ENCODE measurements at regions not wholly inside any gene's neighbourhood (a gene's known extent, or its start where the extent isn't known, plus 50 kb on each side); places are given as distances from the start of the nearest gene placed in this dataset.
"Not testable (repeated sequence)": the region's sequence is repeated elsewhere in the genome, so short reads cannot be mapped to it uniquely, and the experiment has no call there.

DNA sequence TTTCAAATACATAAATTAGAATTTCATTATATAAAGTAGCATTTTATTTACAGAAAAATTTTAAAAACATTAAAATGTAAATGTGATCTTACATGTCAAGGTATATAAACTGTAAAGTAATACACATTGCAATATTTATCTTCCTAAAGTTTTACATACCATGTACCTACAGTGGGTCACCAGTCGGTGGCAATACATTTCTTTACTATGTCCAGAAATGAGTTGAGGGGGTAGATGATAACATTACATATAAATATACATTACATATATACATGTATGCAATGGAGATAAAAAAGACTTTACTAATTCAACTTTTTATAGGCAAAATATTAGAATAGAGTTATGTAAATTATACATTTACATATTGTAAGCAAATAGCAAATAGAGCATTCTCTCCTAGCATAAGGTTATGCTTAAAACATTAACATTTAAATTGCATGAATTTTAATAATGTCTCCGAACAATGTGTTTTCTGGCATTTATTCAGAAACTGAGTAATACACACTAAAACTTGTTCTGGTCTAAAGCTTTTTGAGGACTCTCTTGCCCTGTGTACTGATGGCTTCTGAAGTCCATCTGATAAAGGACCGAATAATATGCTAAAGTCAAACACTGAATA, 93.3 kb upstream of the NLGN1 start:
- Histone ChIP-seq H3K9me3 (no peaks in the 10 kb centered on the region), H3K36me3 (no peaks in the 10 kb centered on the region), H3K4me1 (no peaks in the 10 kb centered on the region), H3K27ac (no peak overlapping the region), H3K4me3 (no peak overlapping the region), H3K27me3 (no peaks in the 10 kb centered on the region)
- intact Hi-C loops (cut with DNase I): no loop called here
- 57 to 90% (median 80%) methylated on average over 3 of the region's 3 CpGs for WGBS, 4 donors
- DNase-seq (no peak), ATAC-seq (no peak)
- TF ChIP-seq POLR2A (IDR thresholded peaks at IDR 0.05) (no peak), CTCF (IDR thresholded peaks at IDR 0.05) (no peak)

DNA sequence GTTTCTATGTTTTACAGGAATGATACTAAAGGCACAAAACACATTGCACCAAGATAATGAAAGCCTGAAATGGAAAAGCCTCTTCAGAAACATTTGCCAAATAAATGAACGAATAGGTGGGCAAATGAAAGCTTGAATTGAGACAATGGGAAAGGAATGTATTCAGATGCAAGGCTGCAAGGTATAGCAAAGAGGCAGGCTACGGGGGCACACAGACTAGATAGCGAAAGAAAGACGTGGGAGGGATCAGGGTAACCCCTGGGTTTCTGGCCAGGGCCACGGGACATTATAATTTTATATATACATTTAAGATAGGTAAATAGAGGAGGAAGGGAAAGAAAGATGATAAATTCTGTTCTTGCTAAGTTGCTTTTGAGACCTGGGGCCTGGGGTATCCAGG, 95.9 kb upstream of the NLGN1 start:
- DNase-seq: no peak
- Histone ChIP-seq H3K9me3 (no peaks in the 10 kb centered on the region), H3K27ac (no peak overlapping the region), H3K27me3 (no peaks in the 10 kb centered on the region), H3K36me3 (no peaks in the 10 kb centered on the region), H3K4me3 (no peak overlapping the region), H3K4me1 (no peaks in the 10 kb centered on the region)
- WGBS, 4 donors: 65 to 75% (median 69%) methylated on average over 5 of the region's 5 CpGs
- ATAC-seq: no peak
- TF ChIP-seq POLR2A (IDR thresholded peaks at IDR 0.05) (no peak), CTCF (IDR thresholded peaks at IDR 0.05) (no peak)
- intact Hi-C loops (cut with DNase I): no loop called here

- no peak for ATAC-seq
- H3K4me1 ChIP-seq: no peaks in the 10 kb centered on the region
- no peak for TF ChIP-seq CTCF (IDR thresholded peaks at IDR 0.05)
- no peak for TF ChIP-seq POLR2A (IDR thresholded peaks at IDR 0.05)
- H3K36me3 ChIP-seq: no peaks in the 10 kb centered on the region
- no peaks in the 10 kb centered on the region for H3K27me3 ChIP-seq
- H3K27ac ChIP-seq: no peak overlapping the region
- 59 to 81% (median 74%) methylated on average over 1 of the region's 1 CpG for WGBS, 4 donors
- H3K4me3 ChIP-seq: no peak overlapping the region
- intact Hi-C loops (cut with DNase I): no loop called here
- DNase-seq: no peak
- H3K9me3 ChIP-seq: peaks cover 0 to 18% (median 0%) of the 10 kb centered on the region in 12 donors
These were observed 108.5 kb upstream of the NLGN1 start for GRCh38 chr3:173289072-173289471.

DNA sequence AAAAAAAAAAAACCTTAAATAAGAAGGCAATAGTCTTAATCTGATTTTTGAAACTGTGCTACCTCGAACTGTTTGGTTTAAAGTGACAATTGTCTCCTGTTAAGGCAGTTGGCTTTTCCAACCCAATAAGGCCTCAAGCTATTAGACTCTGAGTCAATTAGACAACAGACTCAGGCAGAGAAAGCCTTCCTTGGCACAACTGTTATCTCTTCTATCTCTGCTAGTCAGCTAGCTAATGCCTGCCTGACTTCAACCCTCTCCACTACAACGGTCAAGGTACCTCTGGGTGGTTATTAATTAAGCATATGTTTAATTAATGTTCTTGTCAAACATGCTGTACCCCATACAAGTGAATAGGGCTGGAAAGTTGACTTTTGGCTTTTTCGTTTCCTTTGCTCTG, 110.2 kb upstream of the NLGN1 start:
- Histone ChIP-seq H3K4me3 (no peak overlapping the region), H3K4me1 (no peaks in the 10 kb centered on the region), H3K27ac (no peak overlapping the region), H3K9me3 (peaks cover 0 to 18% (median 0%) of the 10 kb centered on the region in 12 donors), H3K36me3 (no peaks in the 10 kb centered on the region), H3K27me3 (no peaks in the 10 kb centered on the region)
- DNase-seq (no peak), ATAC-seq (no peak)
- 72 to 83% (median 79%) methylated on average over 3 of the region's 3 CpGs for WGBS, 4 donors
- intact Hi-C loops (cut with DNase I): no loop called here
- no peak for TF ChIP-seq POLR2A (IDR thresholded peaks at IDR 0.05)
- TF ChIP-seq CTCF (IDR thresholded peaks at IDR 0.05): no peak

GRCh38 chr3:173286507-173286906, 111.0 kb upstream of the NLGN1 start:
- H3K4me3 ChIP-seq; H3K27ac ChIP-seq; DNase-seq; ATAC-seq; H3K4me1 ChIP-seq; H3K36me3 ChIP-seq; intact Hi-C loops (cut with DNase I); H3K27me3 ChIP-seq: not testable (repeated sequence)
- 92 to 97% (median 96%) methylated on average over 12 of the region's 12 CpGs for WGBS, 4 donors
- H3K9me3 ChIP-seq: peaks cover 0 to 18% (median 0%) of the 10 kb centered on the region in 12 donors

All from heart left ventricle (tissue), 16 donors.